ENCODE measurements at regions not wholly inside any gene's neighbourhood (a gene's known extent, or its start where the extent isn't known, plus 50 kb on each side); places are given as distances from the start of the nearest gene placed in this dataset.
A peak's percentile ranks its signal among the peaks of the same experiment; 100 is the strongest.

DNA sequence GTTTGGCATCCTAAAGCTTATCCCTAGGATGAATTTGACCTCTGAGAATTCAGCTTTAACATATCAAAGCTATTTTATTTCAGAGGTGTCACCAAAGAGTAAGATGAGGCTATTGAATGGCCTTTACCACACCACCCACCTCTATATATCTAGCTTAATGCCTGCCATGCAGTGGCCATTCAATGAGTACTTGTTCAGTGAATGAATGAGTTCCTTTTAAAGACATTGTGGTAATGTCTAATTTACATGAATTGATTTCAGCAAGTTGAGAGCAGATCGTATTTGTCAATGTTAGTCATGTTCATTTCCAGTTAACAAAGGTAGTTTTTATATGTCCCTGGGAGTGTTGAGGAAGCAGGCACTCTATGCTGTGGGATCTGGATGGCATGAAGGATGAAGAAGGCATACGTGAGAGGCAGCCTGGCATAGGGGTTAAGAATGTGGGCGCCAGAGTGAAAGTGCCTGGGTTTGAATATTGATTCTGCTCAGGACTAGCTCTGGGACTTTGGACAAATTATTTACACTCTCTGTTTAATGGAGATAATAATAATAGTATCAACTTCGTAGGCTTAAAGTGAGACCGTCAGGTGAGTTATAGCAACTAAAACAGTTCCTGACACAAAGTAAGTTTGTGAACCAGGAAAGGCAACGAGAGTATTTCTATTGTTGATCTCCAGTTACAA lies 434.1 kb upstream of the CHST9 start:
- no peak for DNase-seq

DNA sequence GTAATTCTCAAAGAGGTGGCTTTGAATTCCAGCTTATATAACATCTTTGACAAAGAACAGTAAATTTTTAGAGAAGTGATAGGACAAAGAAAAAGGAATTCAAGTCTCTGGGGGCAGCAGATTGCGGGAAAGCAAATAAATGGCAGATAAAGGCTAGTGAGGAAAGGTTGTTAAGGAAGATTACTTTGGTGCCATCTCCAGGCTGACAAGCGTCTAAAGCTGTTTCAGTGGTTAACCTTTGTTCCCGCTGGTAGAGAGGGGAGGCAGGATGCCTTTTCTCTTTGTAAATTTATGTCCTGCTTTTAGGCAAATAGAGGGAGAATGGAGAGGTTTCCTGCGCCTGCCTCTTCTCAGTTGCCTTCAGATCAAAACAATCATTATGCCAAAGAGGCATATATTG lies 431.2 kb upstream of the CHST9 start:
- no peak for DNase-seq

- DNase-seq, result no peak
Observed at GRCh38 chr18:27614951-27615844, 430.1 kb upstream of the CHST9 start.

- DNase-seq, result no peak
Observed at GRCh38 chr18:27609221-27609620, 424.1 kb upstream of the CHST9 start.

- DNase-seq, result no peak
Observed at GRCh38 chr18:27608742-27609141, 423.6 kb upstream of the CHST9 start.

- no peak for DNase-seq
Observed at GRCh38 chr18:27608174-27608573, 423.1 kb upstream of the CHST9 start.

DNA sequence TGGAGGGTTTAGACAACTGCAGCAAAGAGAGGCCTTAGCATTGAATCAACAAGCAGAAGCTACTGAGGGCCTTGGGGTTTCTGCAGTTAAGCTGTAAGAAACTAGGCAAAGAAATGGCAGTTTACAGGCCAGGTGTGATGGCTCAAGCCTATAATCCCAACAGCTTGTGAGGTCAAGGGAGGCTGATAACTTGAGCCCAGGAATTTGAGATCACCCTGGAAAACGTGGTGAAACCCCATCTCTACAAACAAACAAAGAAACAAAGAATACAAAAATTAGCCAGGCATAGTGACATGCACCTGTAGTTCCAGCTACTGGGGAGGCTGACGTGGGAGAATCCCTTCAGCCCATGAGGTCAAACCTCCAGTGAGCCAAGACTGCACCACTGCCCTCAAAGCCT lies 421.6 kb upstream of the CHST9 start:
- DNase-seq, result no peak

DNA sequence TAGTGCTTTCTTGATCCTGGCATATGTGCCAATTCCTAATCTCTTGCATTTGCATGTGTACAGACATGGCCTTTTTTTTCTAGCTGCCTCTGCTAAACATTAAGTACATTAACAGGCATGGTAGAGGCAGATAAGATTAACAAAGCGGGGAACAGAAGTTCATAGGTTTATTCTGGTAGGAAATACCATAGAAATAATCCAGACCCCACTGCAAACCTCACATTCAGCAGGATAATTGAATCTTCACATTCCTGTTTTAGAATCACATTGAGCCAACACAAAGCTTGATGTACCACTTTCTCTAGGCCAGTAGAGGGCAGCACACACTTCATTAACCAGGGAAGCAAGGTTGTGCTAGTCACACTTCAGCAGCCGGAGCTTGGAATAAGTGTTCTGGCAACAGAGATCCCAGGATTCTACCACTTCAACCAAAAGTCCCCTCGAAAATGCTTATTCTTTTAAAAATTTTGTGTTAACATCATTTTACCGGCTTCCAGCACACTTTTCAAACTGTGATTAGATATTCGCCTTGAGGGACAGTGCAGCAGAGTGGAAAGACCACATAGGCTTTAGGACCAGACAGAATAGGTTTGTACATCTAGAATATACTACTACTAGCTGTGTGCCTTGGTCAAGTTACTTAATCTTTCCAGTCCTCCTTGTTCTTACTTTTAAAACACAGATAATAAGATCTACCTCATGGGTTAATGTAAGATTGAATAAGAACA lies 420.2 kb upstream of the CHST9 start:
- DNase-seq, result peak; percentile 91

DNA sequence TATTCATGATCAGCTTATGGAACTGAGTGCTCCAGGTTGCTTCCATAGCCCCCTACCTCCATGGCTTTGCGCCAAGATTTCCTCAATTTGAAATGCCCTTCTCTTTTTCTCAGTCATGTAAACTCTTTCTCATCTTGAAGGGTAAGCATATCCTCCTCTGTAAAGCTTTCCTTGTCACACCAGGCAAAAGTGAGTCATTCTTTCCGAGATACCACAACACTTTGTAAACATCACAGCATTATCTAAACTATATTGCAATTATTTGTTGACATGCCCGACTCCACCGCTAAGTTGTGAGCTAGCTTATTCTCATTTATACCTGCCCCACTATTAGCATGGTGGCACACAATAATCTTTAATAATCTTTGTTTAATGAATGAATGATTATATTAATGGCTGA lies 419.5 kb upstream of the CHST9 start:
- no peak for DNase-seq

- no peak for DNase-seq
Observed at GRCh38 chr18:27602092-27602491, 417.0 kb upstream of the CHST9 start.

DNA sequence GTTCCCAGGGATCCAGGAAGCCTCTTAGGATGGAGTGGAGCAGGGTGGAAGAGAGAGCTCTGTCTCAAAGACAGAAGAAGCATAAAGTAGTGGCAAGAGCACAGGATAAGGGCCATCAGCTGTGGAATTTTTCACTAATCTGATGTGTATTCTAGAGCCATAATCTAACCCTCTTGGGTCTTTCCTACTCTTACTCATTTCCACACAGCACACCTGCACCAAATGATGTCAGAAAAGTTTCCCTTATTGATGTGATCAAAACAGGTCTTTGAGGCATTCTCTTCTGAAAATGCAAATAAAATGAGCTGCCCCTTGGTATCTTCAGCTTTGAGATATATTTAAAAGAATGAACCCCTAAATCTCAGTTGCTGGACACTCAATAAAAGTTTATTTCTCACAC lies 415.1 kb upstream of the CHST9 start:
- DNase-seq, result no peak

DNA sequence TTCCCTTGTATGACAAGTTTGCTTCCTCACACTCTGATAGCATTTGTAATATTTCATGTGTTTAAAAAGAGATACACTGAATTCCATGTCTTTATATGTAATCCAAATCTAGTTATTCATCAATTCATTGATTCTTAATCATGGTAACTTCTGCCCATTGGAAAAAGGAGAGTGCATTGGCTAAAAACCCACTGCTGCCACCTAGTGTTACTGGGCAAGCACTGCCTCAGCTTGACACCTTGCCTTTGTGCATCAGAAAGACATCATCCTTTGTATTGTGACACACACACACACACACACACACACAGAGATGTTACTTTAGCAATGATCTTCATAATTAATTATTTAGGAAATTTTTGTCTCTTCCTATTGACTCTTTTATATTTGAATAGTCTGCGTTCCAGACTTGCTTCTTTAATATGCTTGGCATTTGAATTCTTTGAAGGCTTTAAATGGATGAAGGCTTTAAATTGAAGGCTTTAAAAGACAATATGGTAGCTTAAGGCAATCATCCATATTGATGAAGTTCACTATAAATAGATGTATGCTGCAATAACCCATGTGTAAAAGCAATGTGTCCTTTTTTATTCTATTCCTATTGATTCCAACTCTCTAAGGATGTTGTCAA lies 414.2 kb upstream of the CHST9 start:
- DNase-seq, result peak; percentile 61

- DNase-seq, result no peak
Observed at GRCh38 chr18:27595113-27595838, 410.2 kb upstream of the CHST9 start.

- no peak for DNase-seq
Observed at GRCh38 chr18:27585602-27586173, 400.6 kb upstream of the CHST9 start.

- DNase-seq, result no peak
Observed at GRCh38 chr18:27583466-27583865, 398.4 kb upstream of the CHST9 start.

DNA sequence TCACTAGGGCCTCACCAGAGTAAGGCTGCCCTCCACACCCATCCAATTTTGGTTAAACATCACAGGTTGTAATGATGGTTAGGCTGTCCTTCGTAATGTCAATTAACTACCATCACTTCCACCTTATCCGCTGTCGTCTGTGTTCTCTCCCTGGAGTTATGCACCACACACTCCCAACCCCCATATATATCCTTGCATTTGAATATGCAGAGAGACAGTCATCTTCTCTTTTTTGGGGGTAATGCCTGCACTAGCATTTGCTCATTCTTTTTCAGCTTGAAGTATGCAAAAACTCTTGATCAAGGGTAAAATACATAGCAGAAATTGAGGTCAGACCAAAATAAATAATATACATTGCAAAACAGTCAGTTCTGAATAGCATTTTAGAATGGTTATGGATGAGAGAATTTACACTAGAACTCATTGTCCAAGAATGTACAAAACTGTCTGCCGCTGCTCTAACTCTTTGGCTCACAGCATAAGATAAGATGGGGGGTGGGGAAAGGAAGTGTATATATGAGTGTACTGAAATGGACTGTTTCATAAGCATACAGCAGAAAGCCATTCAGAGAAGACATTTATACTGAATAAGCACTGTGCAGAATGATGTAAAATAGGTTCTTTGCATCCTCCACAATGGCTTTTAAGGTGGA lies 397.8 kb upstream of the CHST9 start:
- no peak for DNase-seq

GRCh38 chr18:27581296-27581904 lies 396.3 kb upstream of the CHST9 start:
- no peak for DNase-seq

DNA sequence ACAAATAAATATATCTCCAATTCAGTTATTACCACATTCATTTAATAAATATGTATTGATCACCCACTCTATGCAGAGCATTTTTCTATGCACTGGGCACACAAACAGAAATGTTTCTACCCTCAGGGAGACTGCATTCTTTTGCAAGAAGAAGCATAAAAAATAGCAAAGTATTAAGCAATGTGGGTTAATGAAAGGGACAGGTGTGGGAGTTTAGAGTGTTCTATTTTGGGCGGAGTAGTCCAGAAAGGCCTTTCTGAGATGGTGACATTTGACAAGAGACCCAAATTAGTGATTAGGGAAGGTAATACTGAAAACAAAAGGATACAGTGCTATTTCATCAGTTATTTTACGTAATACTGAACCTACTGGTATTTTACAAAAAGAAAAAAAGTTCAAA lies 394.3 kb upstream of the CHST9 start:
- DNase-seq, result no peak

GRCh38 chr18:27577752-27578151 lies 392.6 kb upstream of the CHST9 start:
- DNase-seq, result no peak

- DNase-seq, result no peak
Observed at GRCh38 chr18:27577265-27577664, 392.2 kb upstream of the CHST9 start.

- DNase-seq, result no peak
Observed at GRCh38 chr18:27567434-27567833, 382.3 kb upstream of the CHST9 start.
